ENCODE measurements at regions not wholly inside any gene's neighbourhood (a gene's known extent, or its start where the extent isn't known, plus 50 kb on each side); places are given as distances from the start of the nearest gene placed in this dataset.
A peak's percentile ranks its signal among the peaks of the same experiment; 100 is the strongest.

DNA sequence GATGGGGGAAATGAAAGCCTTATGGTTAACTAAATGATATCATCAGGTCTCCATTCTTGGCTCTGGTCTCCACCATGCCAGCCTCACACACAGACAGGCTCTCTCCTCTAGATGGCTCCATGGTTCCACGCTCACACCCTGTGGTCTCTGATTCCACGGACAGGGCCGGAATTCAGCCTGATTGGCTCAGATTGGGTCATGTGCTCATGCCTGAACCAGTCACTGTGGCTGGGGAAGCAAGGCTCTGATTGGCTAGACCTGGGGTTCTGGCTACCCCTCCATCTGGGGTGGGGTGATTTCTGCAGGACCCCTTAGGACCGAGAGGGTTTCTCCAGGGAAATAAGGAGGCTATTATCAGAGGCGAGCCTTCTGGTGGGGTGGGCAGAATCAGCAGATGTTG lies 277.0 kb downstream of the PTPRU start:
- peak; percentile 31 for DNase-seq (ENCODE audit: extremely low read depth, low read depth)

DNA sequence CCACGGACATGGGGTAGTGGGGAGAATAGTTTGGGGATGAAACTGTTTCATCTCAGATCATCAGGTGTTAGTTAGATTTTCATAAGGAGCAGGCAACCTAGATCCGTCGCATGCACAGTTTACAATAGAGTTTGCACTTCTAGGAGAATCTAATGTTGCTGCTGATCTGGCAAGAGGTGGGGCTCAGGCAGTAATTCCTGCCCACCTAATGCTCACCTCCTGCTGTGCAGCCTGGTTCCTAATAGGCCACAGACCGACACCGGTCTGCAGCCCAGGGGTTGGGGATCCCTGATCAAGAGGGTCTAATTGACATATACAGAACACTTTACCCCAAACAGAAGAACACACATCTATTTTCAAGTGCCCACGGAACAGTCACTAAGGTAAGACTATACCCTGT lies 275.1 kb downstream of the PTPRU start:
- DNase-seq (ENCODE audit: extremely low read depth, low read depth): no peak

DNA sequence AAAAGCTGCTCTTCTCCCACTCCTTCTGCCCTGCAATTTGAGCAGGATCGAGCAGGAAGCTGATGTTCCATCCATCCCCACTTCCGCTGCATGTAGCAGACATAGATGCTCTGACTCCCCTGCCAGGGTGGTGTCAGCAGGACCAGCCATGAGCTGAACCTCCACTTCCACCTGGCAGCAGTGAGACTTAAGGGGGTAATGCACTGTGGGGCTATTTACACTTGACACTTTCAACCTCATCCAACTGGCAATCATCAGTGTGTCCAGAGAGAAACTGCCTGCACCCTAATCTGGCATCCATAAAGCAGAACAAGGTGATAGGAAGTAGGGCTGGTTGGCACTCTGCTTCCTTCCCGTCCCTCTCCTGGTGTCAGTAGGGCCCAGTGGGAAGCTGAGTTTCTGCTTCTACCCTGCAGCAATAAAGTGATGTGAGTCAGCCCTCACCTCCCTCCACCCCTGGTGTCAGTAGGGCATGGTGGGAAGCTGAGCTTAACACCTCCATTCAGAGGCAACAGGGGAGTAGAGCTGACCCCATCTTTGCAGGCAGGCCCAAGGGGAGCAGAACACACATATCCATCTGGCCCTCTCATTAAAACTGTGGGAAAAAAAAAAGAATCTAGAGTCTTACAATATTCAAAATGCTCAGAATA lies 272.3 kb downstream of the PTPRU start:
- DNase-seq (ENCODE audit: extremely low read depth, low read depth): no peak

DNA sequence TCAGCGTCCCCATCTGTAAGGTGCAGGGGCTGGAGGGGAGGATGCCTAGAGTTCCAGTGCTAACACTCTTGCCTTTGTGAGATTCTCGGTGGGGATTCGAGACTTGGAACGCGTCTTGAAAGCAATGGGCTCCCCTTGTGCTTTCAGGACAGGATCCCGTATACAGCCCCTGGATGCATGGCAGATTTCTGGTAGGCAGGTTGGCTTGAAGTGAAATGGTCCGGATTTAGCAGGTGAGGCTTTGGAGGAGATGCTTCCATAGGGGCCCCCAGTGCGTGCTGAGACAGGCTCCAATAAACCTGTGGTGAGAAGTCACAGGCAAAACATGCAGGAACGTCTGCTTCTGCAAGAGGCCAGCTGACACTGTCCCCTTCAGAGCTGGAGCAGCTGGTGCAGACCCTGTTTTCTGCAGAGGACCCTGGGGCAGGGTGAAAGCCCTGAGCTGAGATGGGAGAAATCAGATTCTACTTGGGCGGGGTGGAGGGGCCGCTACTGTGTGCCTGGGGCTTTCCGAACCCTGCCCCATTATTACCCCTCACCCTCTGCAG lies 270.4 kb downstream of the PTPRU start:
- no peak for DNase-seq (ENCODE audit: extremely low read depth, low read depth)

DNA sequence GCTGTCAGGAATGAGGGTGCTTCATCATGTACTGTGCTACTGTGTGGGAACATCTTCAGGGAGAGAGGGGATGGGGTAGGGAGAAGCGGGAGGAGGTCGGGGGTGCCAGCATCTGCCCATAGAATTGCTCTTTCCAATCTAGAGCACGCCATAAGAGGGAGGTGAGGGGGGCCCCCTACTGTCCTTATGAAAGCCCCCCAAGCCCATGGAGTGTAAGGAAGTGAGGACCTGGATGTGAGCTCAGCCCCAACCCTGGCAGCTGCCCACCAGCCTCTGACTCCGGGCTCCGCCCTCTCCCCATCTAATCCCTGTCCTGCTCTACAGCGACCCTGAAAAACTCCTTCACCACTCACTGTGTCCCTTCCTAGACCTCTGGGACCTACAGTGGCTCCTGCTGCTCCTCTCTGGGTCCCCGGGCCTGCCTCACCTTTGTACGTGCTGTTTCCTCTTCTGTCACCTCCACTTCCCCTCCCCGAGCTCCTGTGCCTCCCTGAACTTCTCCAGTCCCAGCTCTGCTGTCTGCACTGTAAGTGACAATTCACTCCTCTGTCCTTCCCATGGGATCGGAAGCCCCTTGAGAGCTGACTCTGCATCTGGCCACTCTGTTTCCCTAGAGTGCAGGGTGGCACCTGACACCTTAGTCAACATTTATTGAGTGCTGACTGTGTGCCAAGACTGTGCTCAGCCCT lies 269.4 kb downstream of the PTPRU start:
- no peak for DNase-seq (ENCODE audit: extremely low read depth, low read depth)

DNA sequence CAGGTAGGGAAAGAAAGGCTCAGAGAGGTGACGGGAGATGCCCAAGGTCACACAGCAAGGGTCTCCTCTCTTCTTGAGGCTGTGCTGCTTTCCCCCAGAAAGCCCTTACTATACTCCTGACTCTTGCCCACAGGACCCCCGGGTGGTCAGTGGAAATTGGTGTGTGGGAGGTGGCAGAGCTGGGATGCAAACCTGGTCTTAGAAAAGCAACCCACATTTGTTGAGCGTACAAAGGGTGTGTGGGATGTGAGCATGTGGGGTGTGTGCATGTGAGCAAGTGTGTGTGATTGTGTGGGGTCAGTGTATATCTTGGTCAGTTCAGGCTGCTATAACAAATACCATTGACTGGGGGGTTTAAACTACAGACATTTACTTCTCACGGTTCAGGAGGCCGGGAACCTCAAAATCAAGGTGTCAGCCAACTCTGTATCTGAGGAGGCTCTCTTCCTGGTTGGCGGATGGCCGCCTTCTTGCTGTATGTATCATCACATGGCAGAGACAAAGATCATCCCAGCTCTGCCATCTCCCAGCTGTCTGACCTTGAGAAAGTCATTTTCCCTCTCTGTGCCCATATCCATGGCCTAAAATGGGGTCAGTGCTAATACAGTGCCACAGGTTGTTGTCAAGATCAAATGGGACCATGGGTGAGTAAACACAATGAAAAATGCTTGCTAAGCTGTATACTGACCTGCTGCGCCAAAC lies 268.5 kb downstream of the PTPRU start:
- DNase-seq (ENCODE audit: extremely low read depth, low read depth): no peak

DNA sequence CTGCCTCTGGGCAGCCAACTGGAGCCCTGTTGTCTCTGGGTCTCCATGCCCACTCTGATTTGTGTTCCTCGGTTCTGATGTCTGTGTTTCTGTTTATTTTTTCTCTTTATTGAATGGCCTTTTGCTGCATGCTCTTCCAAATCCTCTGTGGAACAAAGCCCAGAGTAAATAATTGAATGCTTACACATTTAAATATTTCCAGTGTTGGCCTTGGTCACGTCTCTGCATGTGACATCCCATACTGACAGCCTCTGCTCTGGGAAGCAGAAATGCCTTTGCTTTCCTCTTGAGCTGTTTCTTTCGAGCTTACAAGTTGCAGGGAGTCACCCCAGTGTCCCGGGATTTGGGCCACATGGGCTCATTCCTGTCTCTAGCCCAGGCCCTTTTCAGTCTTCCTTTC lies 267.9 kb downstream of the PTPRU start:
- no peak for DNase-seq (ENCODE audit: extremely low read depth, low read depth)

DNA sequence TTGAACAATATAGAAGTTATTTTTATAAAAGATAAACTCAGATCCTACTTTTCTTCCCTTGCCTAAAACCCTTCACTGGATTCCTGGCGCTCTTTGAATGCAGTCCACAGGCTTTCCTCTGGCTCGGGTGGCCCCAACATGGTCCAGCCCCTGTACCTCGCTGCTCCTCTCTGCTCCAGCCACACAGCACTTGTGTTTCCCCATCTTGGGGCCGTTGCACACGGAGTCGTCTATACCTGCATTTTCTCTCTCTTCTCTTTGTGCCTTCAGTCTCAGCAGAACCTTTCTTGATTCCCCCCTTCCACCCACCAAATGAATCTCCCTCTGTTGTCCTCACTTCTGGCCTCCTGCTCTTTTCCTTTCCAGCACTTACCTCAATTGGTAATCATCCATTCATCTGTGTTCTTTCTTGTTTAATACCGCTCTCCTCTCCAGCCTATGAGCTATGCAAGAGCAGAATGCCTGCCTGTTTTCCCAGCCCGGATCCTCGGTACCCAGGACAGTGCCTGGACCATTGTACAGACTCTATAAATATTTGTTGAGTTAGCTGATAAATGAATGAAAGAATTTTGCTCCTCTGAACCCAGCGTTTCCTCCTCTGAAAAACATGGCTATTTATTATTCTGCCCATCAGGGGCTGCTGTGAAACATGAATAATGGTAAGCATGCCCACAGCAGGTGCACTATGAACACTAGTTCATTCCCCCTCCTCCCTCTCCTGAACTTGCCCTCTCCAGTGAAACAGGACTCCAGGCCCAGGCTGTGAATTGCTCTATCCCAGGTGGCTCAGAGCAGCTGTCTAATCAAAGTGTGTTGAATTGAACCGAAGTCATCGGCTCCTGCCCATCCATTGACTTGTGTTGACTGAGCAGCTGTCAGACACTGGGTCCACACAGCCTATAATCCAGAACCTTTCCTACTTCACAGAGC lies 266.9 kb downstream of the PTPRU start:
- no peak for DNase-seq (ENCODE audit: extremely low read depth, low read depth)

DNA sequence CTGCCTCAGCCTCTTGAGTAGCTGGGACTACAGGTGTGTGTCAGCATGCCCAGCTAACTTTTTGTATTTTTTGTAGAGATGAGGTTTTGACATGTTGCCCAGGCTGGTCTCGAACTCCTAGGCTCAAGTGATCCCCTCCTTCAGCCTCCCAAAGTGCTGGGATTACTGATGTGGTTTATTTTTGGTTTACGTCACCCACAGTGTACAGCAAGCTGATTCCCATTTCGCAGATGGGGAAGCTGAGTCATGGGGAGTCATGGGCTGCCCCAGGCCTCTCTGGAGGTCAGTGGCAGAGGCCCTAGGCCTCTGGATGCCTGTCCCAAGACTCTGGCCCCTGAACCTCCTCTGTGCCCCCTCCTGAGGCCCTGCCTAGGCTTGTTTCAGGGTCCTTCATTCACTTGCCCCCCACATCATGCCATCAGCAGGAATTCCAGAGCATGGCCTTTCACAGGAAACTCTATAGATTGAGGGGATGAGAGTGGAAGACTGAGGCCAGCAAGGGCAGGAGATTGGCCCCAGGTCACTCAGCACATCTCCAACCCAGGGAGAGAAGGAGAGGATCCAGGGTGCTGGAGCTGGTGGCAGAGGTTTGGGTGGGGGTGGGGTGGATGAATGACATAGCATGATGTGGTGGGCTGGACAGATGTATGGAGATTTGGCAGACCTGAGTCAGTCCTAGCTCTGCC lies 266.0 kb downstream of the PTPRU start:
- DNase-seq (ENCODE audit: extremely low read depth, low read depth): no peak

DNA sequence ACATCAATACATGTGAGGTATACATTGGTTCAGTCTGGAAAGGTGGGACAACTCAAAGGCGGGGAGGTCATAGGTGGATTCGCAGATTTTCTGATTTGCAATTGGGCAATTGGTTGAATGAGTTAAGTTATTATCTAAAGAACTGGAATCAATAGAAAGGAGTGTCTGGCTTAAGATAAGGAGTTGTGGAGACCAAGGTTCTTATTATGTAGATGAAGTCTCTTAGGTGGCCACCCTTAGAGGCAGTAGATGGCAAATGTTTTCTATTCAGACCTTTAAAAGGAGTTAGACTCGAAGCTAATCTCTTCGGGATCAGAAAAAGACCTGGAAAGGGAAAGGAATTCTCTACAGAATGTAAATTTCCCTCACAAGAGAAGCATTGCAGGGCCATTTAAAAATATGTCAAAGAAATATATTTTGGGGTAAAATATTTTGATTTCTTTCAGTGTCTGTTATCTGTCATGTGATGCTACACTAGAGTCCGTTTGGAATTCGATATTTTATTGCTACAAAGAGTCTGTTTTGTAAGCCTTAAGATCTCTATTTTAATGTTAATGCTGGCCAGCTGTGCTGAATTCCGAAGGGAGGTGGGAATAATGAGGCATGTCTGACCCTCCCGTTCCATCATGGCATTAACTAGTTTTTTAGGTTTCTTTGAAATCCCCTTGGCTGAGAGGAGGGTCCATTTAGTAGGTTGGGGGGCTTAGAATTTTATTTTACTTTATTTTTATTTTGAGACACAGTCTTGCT lies 265.1 kb downstream of the PTPRU start:
- DNase-seq (ENCODE audit: extremely low read depth, low read depth): no peak

DNA sequence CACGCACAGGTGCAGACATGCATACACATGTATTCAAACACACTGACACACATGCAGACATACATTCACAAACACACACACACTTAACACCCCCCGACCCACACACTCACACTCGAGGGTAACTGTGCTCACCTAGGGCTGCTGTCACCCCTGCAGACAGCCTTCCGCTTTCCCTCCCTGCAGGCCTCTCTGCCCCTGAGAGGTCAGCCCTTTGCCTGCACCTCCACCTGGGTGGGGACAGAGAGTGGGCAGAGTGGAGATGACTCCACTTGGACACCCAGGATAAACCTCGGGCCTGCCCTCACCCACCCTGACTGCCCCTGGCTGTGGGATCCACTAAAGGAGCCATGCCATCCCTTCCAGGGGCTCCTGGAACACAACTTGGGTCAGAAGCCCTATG lies 264.3 kb downstream of the PTPRU start:
- DNase-seq (ENCODE audit: extremely low read depth, low read depth): no peak

DNA sequence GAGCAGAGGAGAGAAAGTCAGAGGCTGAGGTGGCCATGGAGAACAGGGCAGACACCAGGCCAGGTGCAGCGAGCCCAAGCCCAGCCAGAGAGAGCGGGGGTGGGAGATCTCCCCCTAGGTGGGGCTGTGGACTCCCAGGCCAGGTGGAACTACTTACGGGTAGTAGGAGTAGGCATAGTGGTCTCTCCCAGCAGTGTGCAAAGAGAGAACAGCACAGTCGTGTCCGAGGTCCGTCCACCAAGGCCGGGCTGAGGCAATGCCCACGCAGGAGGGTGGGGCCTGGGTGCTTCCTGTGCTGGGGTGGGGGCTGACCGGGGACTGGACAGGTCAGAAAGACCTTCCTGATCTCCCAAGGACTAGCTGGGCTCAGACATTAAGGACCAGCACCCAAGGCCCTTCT lies 263.7 kb downstream of the PTPRU start:
- DNase-seq (ENCODE audit: extremely low read depth, low read depth): no peak

DNA sequence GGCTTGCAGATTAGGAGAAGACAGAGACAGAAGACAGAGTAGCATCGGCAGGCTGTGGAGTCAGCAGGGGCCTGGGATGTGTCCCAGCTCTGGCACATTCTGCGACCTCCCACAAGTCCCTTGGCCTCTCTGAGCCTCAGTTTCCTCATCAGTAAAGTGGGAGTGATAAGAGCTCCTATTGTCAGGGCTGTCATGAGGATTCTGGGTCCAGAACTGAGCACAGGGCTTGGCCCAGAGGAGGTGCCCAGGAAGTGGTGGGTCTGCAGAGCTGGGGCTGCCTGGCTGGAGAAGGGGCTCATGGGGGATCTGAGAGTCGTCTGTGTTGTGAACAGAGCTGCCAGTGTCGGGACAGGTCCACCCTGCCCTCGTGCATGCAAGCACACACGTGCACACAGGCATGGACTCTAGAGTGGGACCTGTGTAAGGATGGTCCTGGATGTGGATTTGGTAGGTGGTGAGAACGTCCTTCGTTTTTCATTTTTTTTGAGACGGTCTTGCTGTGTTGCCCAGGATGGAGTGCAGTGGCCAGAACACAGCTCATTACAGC lies 262.9 kb downstream of the PTPRU start:
- DNase-seq (ENCODE audit: extremely low read depth, low read depth): no peak

DNA sequence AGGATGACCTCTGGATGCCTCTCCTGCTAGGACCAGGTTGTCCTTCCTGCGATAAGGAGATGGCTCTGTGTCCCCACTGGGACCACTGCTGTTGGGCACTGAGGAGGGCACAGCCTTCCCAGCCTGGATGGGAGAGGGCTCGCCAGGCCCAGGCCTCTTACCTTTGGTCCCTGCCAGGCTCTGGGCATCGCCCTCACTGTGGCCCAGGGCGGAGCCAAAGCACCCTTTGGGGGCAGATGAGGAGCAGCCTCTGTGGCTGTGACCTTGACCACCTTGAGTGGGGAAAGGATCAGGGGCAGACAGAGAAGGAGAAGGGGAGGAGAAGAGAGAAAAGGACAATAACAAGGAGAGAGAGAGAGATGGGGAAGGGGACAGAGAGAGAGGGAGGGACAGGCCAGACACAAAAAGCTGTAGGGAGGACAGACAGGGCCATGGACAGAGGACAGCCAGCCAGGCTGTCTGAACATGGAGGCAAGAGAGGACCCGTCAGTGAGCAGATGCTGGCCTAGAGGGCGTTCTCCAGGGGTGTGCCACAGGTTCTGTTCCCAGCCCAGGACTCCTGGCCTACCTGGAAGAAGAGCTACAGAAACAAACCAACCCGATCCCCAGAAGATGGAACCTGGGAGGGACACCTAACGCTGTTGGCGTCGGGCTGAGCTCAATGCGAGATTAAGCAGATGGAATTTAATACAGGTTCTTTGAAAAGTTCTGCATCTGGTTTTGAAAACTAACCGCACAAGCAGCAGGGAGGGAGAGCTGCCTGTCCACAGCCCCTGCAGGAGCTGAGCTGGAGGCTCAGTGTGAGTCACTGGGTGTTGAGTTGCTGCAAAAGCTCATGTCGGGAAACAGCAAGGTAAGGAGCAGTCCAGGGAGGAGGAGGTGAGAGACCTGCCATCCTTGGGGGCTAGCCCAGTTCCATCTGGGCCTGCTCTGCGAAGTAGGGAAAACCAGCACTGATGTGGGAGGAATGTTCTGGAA lies 262.1 kb downstream of the PTPRU start:
- no peak for DNase-seq (ENCODE audit: extremely low read depth, low read depth)

DNA sequence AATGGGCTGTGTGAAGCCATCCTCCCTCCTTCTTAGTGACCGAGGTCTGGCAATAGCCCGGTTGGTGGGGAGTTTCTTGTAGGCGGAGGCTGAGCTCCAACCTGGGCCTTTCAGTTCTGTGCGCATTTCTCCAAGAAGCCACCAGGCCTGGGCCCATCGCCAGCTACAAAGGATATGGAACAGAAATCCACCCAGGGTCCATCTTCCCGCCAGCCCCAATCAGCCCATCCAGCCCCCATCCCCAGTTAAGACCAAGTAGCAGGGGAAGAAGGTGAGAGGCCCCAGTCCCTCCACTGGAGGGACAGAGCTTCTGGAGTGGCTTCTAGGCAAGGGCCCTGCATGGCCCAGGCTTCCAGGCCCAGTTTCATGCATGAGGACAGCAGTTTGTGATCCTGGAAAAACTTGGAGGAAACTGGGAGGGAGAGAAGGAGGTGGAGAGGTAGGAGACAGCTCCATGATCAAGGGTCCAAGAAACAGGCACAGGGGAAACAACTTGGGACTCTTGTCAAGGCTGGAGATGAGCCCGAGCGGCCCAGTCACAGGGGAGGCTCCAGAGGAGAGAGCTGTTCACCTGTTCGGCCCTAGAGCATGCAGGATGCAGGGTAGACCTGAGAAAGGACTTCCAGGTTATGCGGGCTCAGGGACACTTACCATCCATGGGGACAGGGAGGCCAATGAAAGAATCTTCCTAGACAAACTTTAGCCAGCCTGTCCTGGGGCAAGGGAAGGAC lies 261.2 kb downstream of the PTPRU start:
- DNase-seq (ENCODE audit: extremely low read depth, low read depth): no peak

DNA sequence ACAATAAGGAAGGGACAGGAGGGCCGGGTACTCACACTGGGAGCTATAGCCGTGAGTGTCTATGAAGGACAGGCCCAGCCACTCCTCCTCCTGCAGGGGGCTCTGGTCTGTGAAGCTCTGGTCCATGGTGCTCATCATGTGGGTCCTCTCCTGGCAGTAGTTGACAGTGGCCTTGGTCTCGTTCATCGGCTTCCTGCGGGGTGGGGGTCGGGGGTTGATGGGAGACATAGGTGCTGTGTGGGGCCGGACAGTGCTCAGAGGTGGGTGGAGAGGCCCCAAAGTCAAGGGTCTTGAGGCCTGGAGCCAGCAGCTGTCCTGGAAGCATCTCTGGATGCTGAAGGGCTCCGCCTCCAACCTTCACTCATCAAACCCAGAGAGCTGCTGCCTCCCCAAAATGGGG lies 260.4 kb downstream of the PTPRU start:
- DNase-seq (ENCODE audit: extremely low read depth, low read depth): no peak

DNA sequence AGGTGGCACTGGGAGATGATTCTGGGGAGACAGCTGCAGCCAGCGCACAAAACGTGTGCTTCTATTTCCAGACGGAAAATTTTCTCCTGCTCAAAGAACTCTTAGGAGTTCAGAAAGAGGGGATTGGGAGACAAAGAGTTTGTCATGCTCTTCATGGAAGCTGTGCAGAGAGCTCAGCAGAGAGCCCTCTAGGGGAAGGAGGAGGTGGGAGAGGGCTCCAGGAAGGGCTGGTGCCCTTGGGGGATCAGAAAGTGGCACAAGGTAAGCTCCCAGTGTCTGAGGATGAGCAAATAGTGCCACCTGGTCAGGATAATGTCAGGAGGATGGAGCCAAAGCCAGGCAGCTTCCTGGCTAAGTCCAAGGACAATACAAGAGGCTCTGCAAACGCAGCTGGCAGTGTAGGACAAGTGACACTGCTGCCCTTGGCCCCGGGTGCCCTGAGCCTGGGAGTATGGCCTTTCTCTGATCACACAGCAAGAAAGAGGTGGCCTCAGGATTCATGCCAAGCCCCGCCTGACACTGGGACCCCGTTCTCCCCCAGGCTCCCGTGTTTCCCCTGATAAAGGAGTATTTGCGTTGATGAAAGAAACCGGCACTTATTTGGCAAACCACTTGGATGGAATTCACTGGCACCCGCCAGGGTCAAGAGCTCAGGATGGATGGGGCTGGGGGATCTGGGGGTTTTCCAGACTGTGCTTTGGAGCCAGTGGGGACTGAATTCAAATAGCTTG lies 254.0 kb downstream of the PTPRU start:
- DNase-seq (ENCODE audit: extremely low read depth, low read depth): no peak

Data from NCI-H460 (cell line).